Astrocyte of the spinal cord (primary cell): ENCODE measurements at regions not wholly inside any gene's neighbourhood (a gene's known extent, or its start where the extent isn't known, plus 50 kb on each side); places are given as distances from the start of the nearest gene placed in this dataset.

Experiments
- DNase-seq: peaks from one replicate; pipeline ENCODE4 v3.0.0; 2011; ENCODE audit warnings: low read depth, low spot score
- H3K4me3 ChIP-seq: 2 replicates; pipeline ENCODE4 v1.5.1; 2011; ENCODE audit warnings: low read depth, mild to moderate bottlenecking, low read length, moderate library complexity
- CTCF ChIP-seq: IDR thresholded peaks from 2 replicates; pipeline ENCODE4 v1.5.1; 2012; ENCODE audit warnings: low read depth, mild to moderate bottlenecking, low read length, inconsistent platforms
- in situ Hi-C: cut with HindIII; loops from 2 replicates; pipeline ENCODE4 v1.10.0; 2017; ENCODE audit warnings: low sequenced_read_pairs

GRCh38 chr14:58950555-58950954, 237.9 kb upstream of the DAAM1 start:
- DNase-seq: no peak
- TF ChIP-seq CTCF: no peak
- in situ Hi-C loops: no loop called here

GRCh38 chr14:58951143-58951542, 237.3 kb upstream of the DAAM1 start:
- in situ Hi-C loops: no loop called here
- no peak for DNase-seq
- no peak overlapping the region for H3K4me3 ChIP-seq
- no peak for TF ChIP-seq CTCF

More at GRCh38 chr14:58950555-58950954, 237.9 kb upstream of the DAAM1 start:
- H3K4me3 ChIP-seq: no peak overlapping the region

GRCh38 chr14:58954052-58954451, 234.4 kb upstream of the DAAM1 start:
- in situ Hi-C loops: no loop called here

GRCh38 chr14:58954901-58955861, 233.3 kb upstream of the DAAM1 start:
- DNase-seq: peak; percentile 56
- H3K4me3 ChIP-seq: no peak overlapping the region
- in situ Hi-C loops: no loop called here
- no peak for TF ChIP-seq CTCF

More at GRCh38 chr14:58954052-58954451, 234.4 kb upstream of the DAAM1 start:
- no peak overlapping the region for H3K4me3 ChIP-seq
- DNase-seq: no peak
- no peak for TF ChIP-seq CTCF

GRCh38 chr14:58961045-58961731, 227.3 kb upstream of the DAAM1 start:
- in situ Hi-C loops: no loop called here
- peak; percentile 6 for DNase-seq
- no peak for TF ChIP-seq CTCF
- no peak overlapping the region for H3K4me3 ChIP-seq

- no peak for DNase-seq
- H3K4me3 ChIP-seq: no peak overlapping the region
- in situ Hi-C loops: no loop called here
- no peak for TF ChIP-seq CTCF
These were observed 224.4 kb upstream of the DAAM1 start for GRCh38 chr14:58963873-58964597.
